CD4-positive, alpha-beta T cell (primary cell): ENCODE measurements at regions not wholly inside any gene's neighbourhood (a gene's known extent, or its start where the extent isn't known, plus 50 kb on each side); places are given as distances from the start of the nearest gene placed in this dataset.

Experiments used
- ATAC-seq: fragments of 200-7000 bp; cut with Tn5 transposase; one replicate; pipeline ENCODE4 v1.10.0; 2022; ENCODE audit warnings: mild to moderate bottlenecking; ENCODE audit not compliant: poor library complexity
- CTCF ChIA-PET: fragments of 350-600 bp; sonication (Branson Sonifier 250); formaldehyde crosslinking; loops from one replicate; lab custom pipeline; 2021; ENCODE audit warnings: antibody characterized with exemption, inconsistent platforms; lab: Charles Lee
- POLR2A ChIA-PET: fragments of 350-600 bp; sonication (Branson Sonifier 250); formaldehyde crosslinking; loops from one replicate; lab custom pipeline; 2021; ENCODE audit warnings: antibody characterized with exemption, inconsistent platforms; lab: Charles Lee
- DNase-seq, 14 experiments: peaks; one replicate each; pipeline ENCODE4 v3.0.0-alpha.2; 2013 to 2020; ENCODE audit warnings: mixed read lengths in 2 of 14
- H3K27ac ChIP-seq, 2 donors: one replicate each; pipeline versions ENCODE4 v1.5.1 to v1.7.0; 2013; ENCODE audit warnings: low read length in 2 of 2, low read depth in 1 of 2, mild to moderate bottlenecking in 1 of 2
- H3K27me3 ChIP-seq, 2 experiments: 1 replicate in 1 of 2; 2 replicates in 1 of 2; pipeline versions ENCODE4 v1.6.1 to v1.7.0; 2013; ENCODE audit warnings: low read length in 2 of 2, control low read depth in 1 of 2, mild to moderate bottlenecking in 1 of 2, moderate library complexity in 1 of 2; ENCODE audit not compliant: insufficient read depth in 2 of 2, control insufficient read depth in 1 of 2
- H3K36me3 ChIP-seq: one replicate; pipeline ENCODE4 v1.6.1; 2013; ENCODE audit warnings: low read length, control low read depth; ENCODE audit not compliant: insufficient read depth
- H3K4me1 ChIP-seq: one replicate; pipeline ENCODE4 v1.6.1; 2013; ENCODE audit warnings: low read length, control low read depth; ENCODE audit not compliant: insufficient read depth
- H3K4me3 ChIP-seq: one replicate; pipeline ENCODE4 v1.5.1; 2013; ENCODE audit warnings: mild to moderate bottlenecking, low read length, moderate library complexity
- H3K9me3 ChIP-seq, 2 experiments: 1 replicate in 1 of 2; 2 replicates in 1 of 2; pipeline versions ENCODE4 v1.6.1 to v1.7.0; 2013; ENCODE audit warnings: low read length in 2 of 2, mild to moderate bottlenecking in 2 of 2, control low read depth in 1 of 2, moderate library complexity in 1 of 2; ENCODE audit not compliant: control insufficient read depth in 1 of 2, insufficient read depth in 1 of 2
- H3K27ac Mint-ChIP-seq: one replicate; pipeline ENCODE4 v1.8.0; 2020; ENCODE audit warnings: mixed read lengths
- H3K27me3 Mint-ChIP-seq: one replicate; pipeline ENCODE4 v1.8.0; 2021; ENCODE audit warnings: mixed read lengths
- H3K36me3 Mint-ChIP-seq: one replicate; pipeline ENCODE4 v1.8.0; 2021; ENCODE audit warnings: low read depth, mixed read lengths
- H3K4me1 Mint-ChIP-seq: one replicate; pipeline ENCODE4 v1.8.0; 2021; ENCODE audit warnings: low read depth, mixed read lengths
- H3K4me3 Mint-ChIP-seq: one replicate; pipeline ENCODE4 v1.8.0; 2020; ENCODE audit warnings: mild to moderate bottlenecking, mixed read lengths
- H3K9me3 Mint-ChIP-seq: one replicate; pipeline ENCODE4 v1.8.0; 2020; ENCODE audit warnings: mixed read lengths
- CTCF ChIP-seq: fragments of 200-600 bp; IDR thresholded peaks from one replicate; pipeline ENCODE4 v1.8.0; 2022; ENCODE audit warnings: antibody characterized with exemption, mild to moderate bottlenecking
- intact Hi-C, 2 experiments: fragments of 100-400 bp; cut with DNase I in 1 of 2; cut with micrococcal nuclease in 1 of 2; formaldehyde crosslinking; loops; one replicate each; pipeline versions ENCODE4 v1.15.1 to v1.9.0; 2023 to 2025; cut with DNase I, micrococcal nuclease

GRCh38 chr1:168468822-168469221 is 75.0 kb downstream of the XCL2 start:
- Mint-ChIP-seq H3K27me3 (no peaks in the 10 kb centered on the region), H3K27ac (peak overlapping the region; percentile 71), H3K4me1 (peaks cover 72% of the 10 kb centered on the region), H3K4me3 (no peak overlapping the region), H3K36me3 (peaks cover 4% of the 10 kb centered on the region), H3K9me3 (peaks cover 10% of the 10 kb centered on the region)
- DNase-seq (no peak), ATAC-seq (no peak)
- H3K27ac ChIP-seq: peak overlapping the region in 1 of 2 donors; percentile 43
- no peaks in the 10 kb centered on the region for H3K36me3 ChIP-seq
- intact Hi-C loops: no loop called here
- no peaks in the 10 kb centered on the region for H3K27me3 ChIP-seq
- H3K9me3 ChIP-seq: no peaks in the 10 kb centered on the region
- POLR2A ChIA-PET: interaction anchor here (0.6 to 1.9 kb wide), 3 partner anchors 25 to 823 kb away, joined by 3 to 8 read pairs (median 4); no protein-coding TSS in a partner anchor
- no peak overlapping the region for H3K4me3 ChIP-seq
- H3K4me1 ChIP-seq: peaks cover 42% of the 10 kb centered on the region
- CTCF ChIA-PET: interaction anchor here (1.1 to 2.0 kb wide), 2 partner anchors 29 to 126 kb away, joined by 3 to 7 read pairs; no protein-coding TSS in a partner anchor
- no peak for TF ChIP-seq CTCF

DNA sequence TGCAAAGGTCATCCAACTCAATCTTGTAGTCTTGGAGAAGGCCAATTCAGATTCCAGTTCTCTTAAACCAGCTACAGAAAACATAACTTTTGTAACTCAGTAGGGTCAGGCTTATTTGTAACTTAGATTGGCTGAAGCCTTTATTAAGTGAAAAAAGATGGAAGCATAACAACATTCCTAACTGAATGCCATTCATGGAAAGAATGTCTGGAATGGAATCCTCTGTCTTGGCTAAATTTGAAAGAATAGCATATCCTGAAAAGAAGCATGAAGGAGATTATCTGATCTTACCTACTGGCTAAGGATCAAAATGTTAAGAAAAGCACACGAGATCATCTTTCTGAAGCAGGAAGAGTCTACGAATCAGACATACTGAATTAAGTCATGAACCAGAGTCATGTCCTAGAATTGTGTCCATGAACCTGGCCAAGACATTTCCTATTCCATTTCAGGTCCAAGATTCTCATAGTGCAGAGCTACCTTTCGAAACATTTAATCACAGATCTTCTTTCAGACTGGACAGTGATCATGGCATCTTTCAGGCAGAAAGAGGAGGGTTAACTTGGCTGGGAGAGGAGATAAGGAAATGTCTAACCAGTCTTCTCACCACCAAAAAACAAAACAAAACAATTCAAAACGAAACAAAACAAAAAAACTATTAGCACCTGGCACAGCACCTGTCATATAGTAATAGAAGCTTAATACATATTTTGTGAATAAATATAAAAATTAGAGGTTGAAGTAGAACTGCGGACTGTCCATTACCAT is 75.6 kb downstream of the XCL2 start:
- H3K4me3 Mint-ChIP-seq: peak overlapping the region; percentile 52
- H3K4me1 Mint-ChIP-seq: peaks cover 72% of the 10 kb centered on the region
- H3K9me3 ChIP-seq: no peaks in the 10 kb centered on the region
- peak overlapping the region in 1 of 2 donors; percentile 43 for H3K27ac ChIP-seq
- intact Hi-C loops: no loop called here
- H3K27ac Mint-ChIP-seq: peak overlapping the region; percentile 71
- H3K9me3 Mint-ChIP-seq: peaks cover 4% of the 10 kb centered on the region
- CTCF ChIA-PET: interaction anchor here (2.0 kb wide), 1 partner anchor 29 kb away, joined by 7 read pairs; no protein-coding TSS in a partner anchor
- no peak for TF ChIP-seq CTCF
- no peak for DNase-seq
- H3K36me3 ChIP-seq: no peaks in the 10 kb centered on the region
- peaks cover 42% of the 10 kb centered on the region for H3K4me1 ChIP-seq
- no peaks in the 10 kb centered on the region for H3K27me3 Mint-ChIP-seq
- no peaks in the 10 kb centered on the region for H3K27me3 ChIP-seq
- no peak for ATAC-seq
- POLR2A ChIA-PET: interaction anchor here (0.6 to 1.9 kb wide), 3 partner anchors 25 to 823 kb away, joined by 3 to 8 read pairs (median 4); no protein-coding TSS in a partner anchor
- H3K4me3 ChIP-seq: no peak overlapping the region
- no peaks in the 10 kb centered on the region for H3K36me3 Mint-ChIP-seq

DNA sequence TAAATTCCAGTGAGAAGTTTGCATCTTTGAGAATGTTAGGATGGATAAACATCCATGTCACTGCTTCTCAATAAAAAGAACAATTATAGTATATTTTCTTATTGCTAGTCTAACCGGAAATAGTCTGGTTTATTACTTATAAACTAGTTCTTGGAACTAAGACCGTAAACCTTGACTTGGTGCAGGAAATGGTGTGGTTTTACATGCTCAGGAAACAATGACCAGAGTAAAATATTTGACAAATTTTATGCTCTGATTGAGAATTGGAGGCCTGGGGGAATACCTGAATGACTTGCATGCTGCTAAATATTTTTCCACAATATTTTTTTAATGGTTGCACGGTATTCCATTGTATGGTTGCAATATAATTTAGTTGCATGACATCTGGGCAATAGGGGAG is 76.3 kb downstream of the XCL2 start:
- Mint-ChIP-seq H3K36me3 (no peaks in the 10 kb centered on the region), H3K9me3 (no peaks in the 10 kb centered on the region), H3K4me3 (peak overlapping the region; percentile 52), H3K27me3 (no peaks in the 10 kb centered on the region), H3K4me1 (peaks cover 72% of the 10 kb centered on the region), H3K27ac (peak overlapping the region; percentile 71)
- peak in 1 of 14 experiments; percentile 66 for DNase-seq
- H3K36me3 ChIP-seq: no peaks in the 10 kb centered on the region
- TF ChIP-seq CTCF: no peak
- no peak overlapping the region for H3K4me3 ChIP-seq
- H3K4me1 ChIP-seq: peaks cover 42% of the 10 kb centered on the region
- POLR2A ChIA-PET: interaction anchor here (1.4 to 1.9 kb wide), 2 partner anchors 24 to 68 kb away, joined by 4 to 8 read pairs; no protein-coding TSS in a partner anchor
- no peaks in the 10 kb centered on the region for H3K27me3 ChIP-seq
- no peak for ATAC-seq
- H3K9me3 ChIP-seq: peaks cover 0 to 3% of the 10 kb centered on the region in 2 experiments
- H3K27ac ChIP-seq: peak overlapping the region in 1 of 2 donors; percentile 43
- intact Hi-C loops: no loop called here
- CTCF ChIA-PET: interaction anchor here (2.0 kb wide), 1 partner anchor 28 kb away, joined by 7 read pairs; no protein-coding TSS in a partner anchor
